Esophagus squamous epithelium (tissue), 4 donors: ENCODE measurements at regions not wholly inside any gene's neighbourhood (a gene's known extent, or its start where the extent isn't known, plus 50 kb on each side); places are given as distances from the start of the nearest gene placed in this dataset.

ENCODE experiments used
- POLR2A ChIP-seq, 4 donors: fragments of 450-650 bp; IDR thresholded peaks; one replicate each; pipeline ENCODE4 v1.6.1; 2017; ENCODE audit warnings: antibody characterized with exemption in 4 of 4, mild to moderate bottlenecking in 4 of 4, moderate library complexity in 3 of 4
- TF ChIP-seq, protein P1 (sequence below), 6 experiments: fragments of 450-650 bp in 4 of 6; fragments of 200-600 bp in 2 of 6; sonication (generic) in 2 of 6; IDR thresholded peaks; one replicate each; pipeline ENCODE4 v1.5.1; 2016 to 2019; ENCODE audit warnings: antibody characterized with exemption in 6 of 6, mild to moderate bottlenecking in 4 of 6, moderate library complexity in 4 of 6

DNA sequence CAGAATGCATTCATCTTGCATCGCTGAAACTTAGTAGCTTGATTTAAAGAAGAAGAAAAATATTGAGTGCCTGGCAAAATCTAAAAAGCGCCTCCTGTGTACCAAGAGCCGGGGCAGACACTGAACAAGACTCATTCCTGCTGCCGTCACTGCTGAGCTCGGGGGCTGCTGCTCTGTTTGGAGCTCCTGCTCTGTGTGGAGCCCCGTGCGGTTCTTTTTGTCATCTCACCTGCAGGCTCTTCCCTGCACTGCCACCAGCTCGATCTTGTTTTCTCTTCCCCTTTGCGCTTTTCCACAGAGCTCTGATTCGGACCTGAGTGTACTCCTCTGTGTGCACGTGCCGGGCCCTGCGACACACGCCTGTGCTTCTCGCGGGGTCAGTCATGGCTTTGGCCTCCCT, 462.1 kb upstream of the DPP6 start:
- TF ChIP-seq, protein P1, sequence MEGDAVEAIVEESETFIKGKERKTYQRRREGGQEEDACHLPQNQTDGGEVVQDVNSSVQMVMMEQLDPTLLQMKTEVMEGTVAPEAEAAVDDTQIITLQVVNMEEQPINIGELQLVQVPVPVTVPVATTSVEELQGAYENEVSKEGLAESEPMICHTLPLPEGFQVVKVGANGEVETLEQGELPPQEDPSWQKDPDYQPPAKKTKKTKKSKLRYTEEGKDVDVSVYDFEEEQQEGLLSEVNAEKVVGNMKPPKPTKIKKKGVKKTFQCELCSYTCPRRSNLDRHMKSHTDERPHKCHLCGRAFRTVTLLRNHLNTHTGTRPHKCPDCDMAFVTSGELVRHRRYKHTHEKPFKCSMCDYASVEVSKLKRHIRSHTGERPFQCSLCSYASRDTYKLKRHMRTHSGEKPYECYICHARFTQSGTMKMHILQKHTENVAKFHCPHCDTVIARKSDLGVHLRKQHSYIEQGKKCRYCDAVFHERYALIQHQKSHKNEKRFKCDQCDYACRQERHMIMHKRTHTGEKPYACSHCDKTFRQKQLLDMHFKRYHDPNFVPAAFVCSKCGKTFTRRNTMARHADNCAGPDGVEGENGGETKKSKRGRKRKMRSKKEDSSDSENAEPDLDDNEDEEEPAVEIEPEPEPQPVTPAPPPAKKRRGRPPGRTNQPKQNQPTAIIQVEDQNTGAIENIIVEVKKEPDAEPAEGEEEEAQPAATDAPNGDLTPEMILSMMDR (IDR thresholded peaks at IDR 0.05): no peak
- no peak for TF ChIP-seq POLR2A (IDR thresholded peaks at IDR 0.05)
